GM21390 (cell line): ENCODE measurements at regions not wholly inside any gene's neighbourhood (a gene's known extent, or its start where the extent isn't known, plus 50 kb on each side); places are given as distances from the start of the nearest gene placed in this dataset.

Experiments used
- ATAC-seq: cut with Tn5 transposase; IDR thresholded peaks from one replicate; pipeline ENCODE4 v1.9.1; 2021; ENCODE audit not compliant: unreplicated experiment

DNA sequence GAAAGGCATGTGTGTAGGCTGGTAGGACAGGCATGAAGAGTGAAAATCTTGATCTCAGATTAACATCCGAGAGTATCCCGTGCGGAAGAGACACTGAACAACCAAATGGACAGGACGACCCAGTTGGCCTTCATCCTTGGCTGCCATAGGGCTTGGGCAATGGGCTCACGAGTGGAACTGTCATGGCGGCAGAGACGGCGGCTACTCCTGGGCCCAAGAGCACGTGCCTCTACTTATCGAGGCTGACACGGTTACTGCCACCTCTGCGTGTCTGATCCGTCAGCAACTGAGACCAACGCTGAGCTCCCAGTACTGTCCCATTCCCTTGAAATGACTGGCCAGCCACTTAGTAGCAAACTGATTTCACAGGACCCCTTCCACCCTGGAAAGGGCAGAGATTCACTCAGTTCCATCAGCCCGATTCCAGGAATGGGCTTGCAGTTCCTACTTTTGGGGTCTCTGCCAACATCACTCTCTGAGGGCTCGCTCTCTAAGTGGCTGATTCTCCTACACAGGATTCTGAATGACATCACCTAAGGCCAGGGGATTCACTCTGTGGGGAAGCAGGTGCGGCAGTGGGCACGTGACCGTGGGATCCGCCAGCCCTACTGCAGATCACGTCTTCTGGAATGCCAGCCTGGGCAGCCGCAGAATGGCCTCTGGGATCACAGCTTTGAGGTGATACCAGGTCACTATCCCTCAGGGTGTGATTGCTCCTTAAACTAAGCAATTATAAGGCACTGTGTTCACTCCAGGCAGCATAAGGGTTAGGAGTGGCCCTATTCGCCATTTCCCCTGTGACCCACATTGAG lies 97.8 kb downstream of the RPS6KA4 start:
- ATAC-seq, result no peak

DNA sequence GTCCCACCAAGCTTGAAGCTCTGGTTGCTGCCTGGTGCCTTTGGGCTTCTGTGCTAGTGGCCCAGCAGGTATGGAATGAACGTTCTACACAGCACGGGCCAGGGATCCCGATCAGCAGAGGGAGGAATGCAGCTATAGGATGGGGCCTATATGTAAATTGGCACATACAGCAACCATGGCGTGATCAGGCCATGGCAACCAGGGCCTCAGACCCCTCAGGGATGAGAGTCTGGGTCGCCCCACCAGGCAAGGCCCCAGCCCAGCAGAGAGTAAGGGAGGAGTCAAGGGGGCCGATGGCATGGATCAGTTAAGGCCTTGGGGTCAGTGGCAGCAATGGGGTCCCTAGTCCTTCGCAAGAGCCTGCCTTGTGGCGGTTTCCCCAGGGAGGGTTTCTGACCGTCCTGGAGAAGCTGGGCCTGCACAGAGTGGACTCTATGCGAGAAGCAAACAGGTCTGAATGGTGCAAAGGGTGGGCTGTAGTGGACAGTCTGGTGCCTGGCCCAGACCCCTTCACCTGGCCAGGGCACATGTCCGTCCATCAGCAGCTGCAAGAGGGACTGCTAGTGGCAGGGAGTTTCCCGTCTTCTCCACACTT lies 98.2 kb upstream of the SLC22A11 start:
- no peak for ATAC-seq

- no peak for ATAC-seq
Measured at GRCh38 chr11:64458997-64459396, 96.7 kb upstream of the SLC22A11 start.

DNA sequence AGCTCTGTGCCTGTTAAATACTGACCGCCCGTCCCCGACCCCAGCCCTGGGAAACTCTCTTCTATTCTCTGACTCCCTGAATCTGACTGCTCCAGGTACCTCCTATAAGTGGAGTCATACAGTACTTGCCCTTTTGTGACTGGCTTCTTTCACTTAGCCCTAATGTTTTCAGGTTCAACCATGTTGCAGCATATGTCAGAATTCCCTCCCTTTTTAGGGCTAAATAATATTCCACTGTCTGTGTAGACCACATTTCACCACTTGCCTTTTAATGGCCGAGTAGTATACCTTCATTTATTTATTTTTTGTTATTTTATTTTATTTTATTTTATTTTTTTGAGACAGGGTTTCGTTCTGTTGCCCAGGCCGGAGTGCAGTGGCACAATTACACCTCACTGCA lies 96.1 kb upstream of the SLC22A11 start:
- ATAC-seq, result no peak

GRCh38 chr11:64461081-64461480 lies 94.7 kb upstream of the SLC22A11 start:
- ATAC-seq, result no peak

DNA sequence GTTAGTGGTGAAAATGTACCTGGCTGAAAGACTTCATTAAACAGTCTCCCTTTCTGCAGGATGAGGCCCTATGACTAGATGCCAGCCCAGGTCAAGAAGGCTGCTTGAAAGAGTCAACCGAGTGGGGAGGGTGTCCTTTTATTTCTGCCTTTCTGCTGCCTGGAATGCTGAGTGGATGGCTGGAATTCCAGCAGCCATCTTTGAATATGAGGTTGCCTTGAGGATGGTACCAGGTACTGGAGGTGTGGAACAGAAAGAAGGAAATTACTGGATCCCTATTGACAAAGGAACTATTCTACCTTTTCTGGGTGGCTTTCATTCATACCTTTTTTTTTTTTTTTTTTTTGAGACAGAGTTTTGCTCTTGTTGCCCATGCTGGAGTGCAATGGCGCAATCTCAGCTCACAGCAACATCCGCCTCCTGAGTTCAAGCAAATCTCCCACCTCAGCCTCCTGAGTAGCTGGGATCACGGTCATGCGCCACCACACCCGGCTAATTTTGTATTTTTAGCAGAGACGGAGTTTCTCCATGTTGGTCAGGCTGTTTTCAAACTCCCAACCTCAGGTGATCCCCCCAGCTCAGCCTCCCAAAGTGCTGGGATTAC lies 89.5 kb upstream of the SLC22A11 start:
- ATAC-seq, result no peak

GRCh38 chr11:64469288-64469687 lies 86.5 kb upstream of the SLC22A11 start:
- ATAC-seq, result no peak

GRCh38 chr11:64472593-64473455 lies 82.9 kb upstream of the SLC22A11 start:
- ATAC-seq, result no peak

DNA sequence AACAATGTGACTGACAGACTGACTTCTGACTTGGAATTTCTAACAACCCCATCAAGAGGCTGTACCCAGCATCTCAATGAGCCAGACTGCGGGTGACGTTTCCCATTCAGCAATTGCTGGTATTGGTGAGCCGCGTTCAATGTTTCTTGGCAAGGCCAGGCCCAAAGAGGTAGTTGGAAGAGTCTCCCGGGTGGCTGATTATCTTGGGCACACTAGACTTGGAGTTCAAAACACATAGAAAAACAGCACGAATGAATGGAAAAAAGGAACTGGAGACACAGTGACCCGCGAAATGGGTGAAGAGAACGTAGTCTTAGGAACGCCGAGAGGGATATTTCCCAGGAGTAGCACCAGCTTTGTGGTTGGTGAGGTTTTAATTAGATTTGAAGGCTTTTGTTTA lies 81.1 kb upstream of the SLC22A11 start:
- ATAC-seq, result no peak

DNA sequence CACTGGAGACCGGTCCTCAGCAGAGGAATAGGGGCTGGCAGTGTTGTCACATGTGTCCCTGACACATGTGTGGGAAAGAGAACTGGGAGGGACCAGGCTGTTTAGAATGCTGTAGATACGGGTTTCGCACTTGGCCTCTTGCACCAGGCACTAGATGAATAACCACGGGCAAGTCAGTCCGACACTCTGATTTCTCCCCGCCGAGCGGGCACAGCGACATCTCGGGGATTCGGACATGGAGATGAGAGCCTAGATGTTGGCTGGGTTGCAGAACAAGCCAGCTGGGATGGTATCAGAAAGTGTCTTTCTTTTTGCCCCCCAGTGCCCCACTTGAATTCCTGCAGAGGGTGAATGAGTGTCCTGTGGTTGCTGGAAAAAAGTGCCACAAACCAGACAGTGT lies 80.6 kb upstream of the SLC22A11 start:
- ATAC-seq, result no peak

- no peak for ATAC-seq
Measured at GRCh38 chr11:64476881-64477280, 78.9 kb upstream of the SLC22A11 start.

- no peak for ATAC-seq
Measured at GRCh38 chr11:64477675-64478074, 78.1 kb upstream of the SLC22A11 start.

DNA sequence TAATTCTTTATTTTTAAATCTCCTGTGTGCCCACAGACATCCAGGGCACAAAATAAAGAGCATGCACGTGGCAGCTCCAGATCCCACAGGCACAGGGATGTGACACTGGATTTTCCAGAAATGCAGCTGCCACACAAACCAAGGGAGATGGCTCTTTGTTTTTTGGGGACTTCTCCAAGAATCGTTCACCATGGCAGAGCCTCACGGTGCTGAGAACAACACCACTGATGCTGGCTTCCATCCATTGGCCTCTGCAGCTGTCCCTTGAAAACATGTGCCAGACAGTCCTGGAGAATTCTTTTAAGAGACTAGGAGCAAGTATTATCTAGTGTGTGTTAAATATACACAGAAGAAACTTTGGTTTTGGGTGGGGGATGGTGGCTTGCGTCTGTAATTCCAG lies 73.2 kb upstream of the SLC22A11 start:
- ATAC-seq, result no peak

- no peak for ATAC-seq
Measured at GRCh38 chr11:64484191-64485022, 71.3 kb upstream of the SLC22A11 start.

DNA sequence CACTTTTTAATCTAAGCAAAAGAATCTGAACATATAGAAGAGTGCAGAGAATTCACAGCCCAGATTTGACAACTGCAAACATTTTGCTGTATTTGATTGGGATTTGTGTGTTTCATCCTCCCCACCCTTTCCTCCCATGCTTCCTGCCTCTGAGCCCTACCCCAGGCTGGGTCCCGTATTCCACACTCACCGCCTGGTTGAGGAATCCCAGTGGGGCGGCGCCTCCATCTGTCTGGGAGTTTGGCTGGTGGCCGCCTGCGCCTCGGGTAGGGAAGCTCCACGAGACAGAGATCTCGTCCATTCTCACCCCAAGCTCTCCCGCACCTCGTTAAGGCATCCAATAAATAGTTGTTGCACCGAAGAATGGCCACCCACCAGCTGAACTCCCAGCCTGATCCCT lies 70.7 kb upstream of the SLC22A11 start:
- ATAC-seq, result no peak

GRCh38 chr11:64489831-64490441 lies 65.8 kb upstream of the SLC22A11 start:
- ATAC-seq, result no peak

- no peak for ATAC-seq
Measured at GRCh38 chr11:64490562-64491216, 65.1 kb upstream of the SLC22A11 start.

- no peak for ATAC-seq
Measured at GRCh38 chr11:64492561-64492960, 63.2 kb upstream of the SLC22A11 start.

DNA sequence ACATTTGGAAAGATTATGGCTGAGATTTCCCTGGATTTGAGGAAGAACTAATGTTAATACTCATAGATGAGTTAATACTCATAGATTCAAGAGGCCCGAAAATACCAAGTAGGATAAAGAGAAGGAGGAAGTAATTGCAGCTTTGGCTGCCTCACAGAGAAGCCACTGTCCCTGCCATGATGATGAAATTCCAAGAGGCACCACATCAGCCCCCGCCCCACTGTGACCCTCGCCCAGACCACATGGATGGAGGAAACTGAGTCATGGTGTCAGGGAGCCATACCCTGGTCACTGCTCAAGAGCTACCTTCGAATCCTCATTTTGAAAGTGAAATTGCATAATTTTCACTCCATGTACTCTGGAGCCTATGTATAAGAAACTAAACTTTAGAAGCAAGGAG lies 57.6 kb upstream of the SLC22A11 start:
- ATAC-seq, result no peak
